Cerebellar nuclear complex (tissue), 1 donor: ENCODE measurements at regions not wholly inside any gene's neighbourhood (a gene's known extent, or its start where the extent isn't known, plus 50 kb on each side); places are given as distances from the start of the nearest gene placed in this dataset.

Experiments used
- DNase-seq, 2 experiments: peaks; one replicate each; lab custom pipeline; 2025; lab: John Stamatoyannopoulos, UW

DNA sequence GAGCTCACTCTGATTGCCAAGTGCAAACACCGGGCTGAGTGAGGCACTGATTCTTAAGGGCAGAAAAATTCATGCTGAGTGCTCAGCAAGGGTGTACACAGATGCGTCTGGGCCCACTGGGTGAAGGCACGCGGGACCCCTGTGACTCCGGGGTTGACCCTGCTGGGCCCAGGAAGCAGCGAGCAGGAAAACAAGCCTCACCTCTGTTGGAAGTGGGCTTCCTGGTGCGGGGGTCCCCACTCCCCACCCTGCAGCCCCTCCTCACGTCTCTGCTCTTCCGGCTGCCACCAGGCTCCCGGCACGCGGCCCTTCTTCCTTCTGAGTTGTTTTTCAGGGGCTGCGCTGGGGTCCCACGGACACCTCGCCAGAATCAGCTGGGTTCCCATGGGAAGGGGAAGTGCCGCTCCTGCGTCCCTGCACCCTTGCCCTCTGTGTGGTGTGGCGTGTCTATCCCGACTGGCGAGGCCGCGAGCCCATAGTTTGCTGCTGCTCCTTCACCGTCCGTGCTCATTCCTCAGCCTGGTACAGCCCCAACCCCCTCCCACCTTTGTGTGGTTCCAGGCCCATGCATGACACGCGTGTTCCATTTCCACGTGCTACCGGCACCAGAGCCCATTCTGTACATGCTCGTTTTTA is 80.6 kb upstream of the BHLHE23 start:
- DNase-seq, result no peak

DNA sequence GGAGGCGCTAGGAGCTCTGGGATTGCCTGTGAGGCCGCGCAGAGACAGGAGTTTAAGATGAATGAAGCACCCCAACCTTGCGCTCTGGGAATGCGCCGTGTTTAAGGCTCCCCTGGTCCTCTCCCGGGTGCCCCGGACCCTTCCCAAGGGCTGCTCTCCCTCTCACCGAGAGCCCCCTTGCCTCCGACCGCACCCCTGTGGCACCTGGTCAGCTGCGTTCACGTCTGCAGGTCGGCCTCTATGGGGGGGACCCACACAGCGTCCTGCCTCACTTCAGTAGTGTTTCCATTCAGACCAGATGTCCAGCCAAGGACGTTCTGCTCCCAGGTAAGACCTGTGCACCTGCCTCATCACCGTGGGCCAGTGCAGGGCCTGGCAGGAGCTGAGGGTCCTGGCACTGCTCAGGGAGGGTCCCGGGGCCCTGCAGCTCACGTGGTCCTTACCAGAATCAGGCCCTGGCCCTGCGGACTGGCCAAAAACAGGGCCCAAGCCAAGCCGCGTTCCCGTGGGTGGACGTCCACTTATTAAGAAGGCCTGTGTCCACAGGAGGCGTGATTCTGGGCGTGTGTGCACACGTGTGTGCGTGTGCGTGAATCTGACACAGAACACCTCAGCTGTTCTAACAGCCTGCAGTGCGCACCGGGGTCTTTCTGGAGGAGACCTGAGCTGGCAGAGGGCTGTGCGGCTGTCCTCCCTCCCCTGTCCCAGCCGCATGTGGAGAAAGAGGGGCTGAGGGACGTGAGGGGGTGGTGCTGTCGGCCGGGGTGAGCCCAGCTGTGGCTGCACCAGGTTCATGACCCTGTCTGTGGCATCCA is 79.9 kb upstream of the BHLHE23 start:
- no peak for DNase-seq

DNA sequence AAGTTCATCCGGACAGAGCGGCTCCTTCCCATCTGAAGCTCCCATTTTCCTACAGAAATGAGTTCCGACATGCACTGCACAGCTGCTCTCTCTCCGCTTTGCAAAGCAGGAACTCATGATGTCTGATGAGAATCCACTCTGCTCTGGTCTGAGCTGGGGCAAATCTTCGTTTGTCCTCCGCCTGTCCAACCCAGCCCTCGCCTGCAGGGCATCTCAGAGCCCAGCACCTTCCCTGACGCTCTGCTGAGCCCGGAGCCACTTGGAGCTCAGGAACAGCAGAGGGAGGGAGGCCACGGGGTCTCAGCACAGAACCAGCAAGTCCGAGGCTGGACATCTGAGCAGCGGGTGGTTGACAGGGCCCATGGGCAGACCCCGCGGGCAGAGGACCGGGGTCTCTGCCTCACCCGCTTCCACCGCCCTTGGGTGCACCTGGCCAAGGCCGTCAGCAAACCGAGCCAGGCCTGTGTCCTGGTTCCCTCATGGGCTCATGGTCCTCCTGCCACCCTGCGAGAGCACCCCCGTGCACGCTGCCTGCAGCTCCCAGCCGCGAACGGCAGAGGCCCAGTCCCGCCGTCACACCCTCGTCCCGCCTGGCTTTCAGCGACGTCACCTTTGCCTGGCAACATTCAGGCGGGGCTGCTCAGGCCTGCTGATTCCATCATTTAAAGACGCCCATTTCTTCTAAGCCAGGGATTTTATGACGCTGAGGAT is 78.5 kb upstream of the BHLHE23 start:
- no peak for DNase-seq

DNA sequence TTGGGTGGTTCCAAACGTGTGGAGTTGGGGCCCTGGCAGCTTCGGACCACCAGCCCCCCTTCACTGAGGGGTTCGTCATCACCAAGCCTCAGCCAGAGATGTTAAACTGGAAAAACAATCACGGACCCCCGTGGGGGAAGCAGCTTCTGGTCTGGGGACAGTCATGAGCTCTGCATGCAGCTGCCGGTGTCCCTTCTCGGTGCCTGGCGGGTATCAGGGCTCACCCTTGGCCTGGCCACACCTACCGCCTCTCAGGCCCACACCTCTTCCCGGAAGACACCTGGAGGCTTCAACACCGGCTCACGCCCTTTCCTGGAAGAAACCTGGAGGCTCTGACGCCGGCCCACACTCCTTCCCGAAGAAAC is 77.8 kb upstream of the BHLHE23 start:
- DNase-seq, result no peak

DNA sequence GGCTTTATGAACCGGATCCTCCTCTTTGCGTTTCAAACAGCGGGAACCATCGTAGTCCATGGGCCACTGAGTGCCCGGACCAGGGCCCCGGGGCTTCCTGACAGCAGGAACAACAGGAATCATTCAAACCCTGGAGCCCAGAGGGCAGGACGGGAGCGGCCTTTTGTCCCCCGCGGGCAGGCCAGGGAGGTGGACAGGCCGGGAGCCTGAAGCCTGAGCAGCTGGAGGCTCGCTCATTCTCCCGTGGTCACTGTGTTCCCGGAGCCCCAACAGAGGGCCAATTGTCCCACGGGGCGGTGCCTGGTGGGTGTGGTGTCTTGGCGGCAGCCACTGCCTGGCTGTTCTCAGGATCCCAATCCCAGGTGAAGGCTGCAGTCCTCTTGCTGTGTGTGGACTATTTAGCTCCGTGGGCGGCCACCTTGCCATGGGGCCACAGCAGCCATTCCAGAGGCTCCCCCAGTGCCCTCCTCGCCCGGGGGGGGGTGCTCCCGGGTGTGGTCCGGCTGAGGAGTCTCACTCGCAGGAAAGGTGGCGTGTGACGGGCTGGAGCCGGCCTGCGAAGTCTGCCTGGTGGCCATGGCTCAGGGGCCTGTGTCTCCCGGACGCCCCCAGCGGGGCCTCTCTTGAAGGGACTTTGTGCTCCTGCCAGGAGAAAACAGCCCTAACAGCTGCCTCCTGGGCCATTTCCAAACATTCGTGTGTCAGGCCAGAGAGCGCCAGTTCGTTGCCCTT is 77.2 kb upstream of the BHLHE23 start:
- no peak for DNase-seq

DNA sequence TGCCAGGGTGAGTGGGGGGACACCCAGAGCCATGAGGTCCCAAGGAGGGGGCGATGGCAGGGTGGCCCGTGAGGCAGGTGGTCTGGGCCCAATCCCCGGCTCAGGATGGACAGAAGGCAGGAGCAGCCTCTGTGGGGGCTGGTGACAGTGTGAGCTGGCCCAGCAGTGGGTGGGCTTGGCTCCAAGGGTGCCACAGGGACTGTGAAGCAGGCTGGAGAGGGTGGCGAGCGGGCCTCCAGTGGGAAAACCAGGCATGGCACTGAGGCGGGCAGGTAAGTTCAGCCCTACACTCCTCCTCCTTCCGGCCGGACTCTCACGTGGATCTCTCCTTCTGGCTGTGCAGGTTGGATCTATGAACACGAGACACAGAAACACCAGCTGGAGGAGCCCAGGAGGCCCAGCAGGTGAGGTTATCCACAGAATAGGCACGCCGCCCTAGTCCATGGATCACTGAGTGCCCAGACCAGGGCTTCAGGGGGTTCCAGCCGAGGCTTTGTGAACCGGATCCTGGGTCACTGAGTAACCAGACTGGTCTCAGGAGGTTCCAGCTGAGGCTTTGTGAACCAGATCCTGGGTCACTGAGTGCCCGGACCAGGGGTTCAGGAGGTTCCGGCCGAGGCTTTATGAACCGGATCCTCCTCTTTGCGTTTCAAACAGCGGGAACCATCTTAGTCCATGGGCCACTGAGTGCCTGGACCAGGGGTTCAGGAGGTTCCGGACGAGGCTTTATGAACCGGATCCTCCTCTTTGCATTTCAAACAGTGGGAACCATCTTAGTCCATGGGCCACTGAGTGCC is 76.4 kb upstream of the BHLHE23 start:
- no peak for DNase-seq

DNA sequence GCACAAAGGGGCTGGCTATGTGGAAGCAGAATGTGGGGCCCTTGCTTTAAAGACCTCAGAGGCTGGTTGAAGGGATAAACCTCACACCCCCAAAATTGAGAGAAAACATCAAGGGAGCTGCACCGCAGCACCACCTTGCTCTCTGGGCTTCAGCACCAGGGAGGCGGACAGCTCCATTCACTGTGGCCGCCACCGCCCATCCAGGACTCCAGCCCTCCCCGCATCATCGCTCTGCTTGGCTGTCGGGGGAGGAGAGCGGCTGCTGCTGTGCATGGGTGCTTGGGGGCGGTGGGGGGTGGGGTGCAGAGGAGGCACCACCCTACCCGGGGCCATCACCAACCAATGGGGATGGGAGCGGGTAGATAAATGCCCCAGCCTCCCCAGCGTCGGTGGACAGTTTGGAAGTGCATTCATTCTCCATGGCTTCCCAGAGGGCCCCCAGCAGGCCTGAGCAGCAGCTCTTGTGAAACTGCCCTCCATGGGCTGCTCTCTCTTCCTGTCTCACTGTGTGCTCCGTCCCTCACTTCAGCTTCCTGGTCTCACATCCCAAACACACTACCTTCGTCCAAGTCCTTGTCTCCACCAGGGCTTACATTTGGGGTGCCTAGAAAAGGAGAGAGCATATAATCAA is 75.7 kb upstream of the BHLHE23 start:
- no peak for DNase-seq

DNA sequence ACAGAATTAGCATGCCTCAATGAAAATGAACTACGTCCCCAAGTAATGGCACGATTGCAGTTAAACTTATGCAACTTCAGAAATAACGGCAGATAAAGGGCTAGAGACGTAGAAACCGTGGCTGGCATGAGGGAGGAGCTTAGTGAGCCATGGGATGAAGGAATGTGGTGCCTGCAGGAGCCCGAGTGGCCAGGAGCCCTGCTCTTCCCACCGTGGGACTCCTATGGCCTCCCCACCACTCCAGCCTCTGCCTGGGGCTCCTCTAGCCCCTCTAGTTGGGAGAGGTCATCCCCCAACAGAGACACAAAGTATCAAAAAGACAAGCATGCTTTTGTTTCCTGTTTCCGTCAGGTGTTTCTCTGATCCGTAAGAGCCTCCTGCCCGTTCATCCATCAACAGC is 75.1 kb upstream of the BHLHE23 start:
- no peak for DNase-seq

DNA sequence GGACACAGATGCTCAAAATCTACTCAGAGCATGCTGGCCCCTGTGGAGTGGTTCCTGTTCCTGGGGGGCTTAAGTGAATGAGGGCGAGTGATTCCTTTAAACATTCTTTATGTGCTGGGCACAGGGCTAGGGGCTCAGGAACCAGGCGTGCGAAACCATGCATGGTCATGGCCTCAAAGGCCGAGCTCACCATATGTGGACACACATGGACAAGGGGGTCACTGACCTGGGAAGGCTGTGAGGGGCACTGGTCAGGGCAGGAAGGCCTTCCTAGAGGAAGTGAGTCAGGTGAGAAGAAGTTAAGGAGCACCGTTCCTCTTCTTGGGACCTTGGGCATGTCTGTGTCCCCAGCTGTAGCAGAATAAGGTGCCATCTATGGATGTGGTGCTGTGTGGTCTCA is 74.6 kb upstream of the BHLHE23 start:
- no peak for DNase-seq

DNA sequence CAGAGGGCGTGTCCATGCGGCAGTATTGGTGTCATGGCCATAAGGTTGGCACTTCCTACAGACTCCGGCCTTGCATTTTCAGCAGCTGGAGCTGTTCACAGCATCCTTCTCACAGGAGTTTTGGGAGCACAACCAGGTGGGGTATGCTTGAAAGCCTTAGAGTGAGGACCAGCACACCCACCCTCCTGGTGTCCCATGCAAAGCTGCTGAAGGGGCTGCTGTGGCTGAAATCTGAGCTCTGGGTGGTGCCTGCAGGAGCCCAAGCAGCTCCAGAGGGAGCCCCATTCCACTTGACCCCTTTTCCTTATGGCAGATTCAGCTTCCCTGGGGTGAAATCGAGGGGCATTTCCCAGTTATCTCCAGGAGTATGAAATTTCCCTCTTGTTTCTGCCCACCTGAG is 74.0 kb upstream of the BHLHE23 start:
- DNase-seq, result no peak

DNA sequence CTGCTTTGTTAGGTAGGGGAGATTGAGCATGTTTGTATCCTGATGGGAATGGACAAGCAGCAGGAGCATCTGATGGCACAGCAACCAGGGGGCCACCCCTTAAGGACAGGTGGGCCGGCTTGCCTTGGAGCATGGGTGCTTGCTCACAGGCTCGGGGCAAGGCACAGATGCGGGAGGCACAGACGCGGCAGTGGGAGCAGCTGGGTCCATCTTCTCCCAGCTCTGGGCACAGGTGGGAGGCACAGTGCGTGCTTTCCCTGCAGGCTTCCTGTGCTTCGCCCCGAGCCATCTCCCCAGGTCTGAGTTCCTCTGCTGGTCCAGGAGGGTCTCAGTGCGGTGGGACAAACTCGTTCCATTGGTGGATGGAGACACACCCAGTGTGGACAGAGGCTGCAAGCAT is 73.6 kb upstream of the BHLHE23 start:
- no peak for DNase-seq

DNA sequence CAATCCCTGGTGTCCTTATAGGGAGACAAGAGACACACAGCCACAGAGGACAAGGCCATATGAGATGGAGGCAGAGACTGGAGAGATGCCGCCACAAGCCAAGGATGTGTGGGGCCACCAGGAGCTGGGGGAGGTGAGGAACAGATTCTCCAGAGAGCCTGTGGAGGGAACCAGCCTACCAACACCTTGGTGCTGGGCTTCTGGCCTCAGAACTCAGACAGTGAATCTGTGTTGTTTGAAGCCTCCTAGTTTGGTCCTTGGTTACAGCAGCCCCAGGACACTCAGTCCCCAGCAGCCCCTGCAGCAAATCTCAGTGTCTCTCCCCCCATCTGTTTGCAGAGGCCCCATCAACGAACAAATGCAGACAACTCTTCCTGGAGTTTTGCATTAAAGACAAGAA is 73.2 kb upstream of the BHLHE23 start:
- DNase-seq, result no peak

DNA sequence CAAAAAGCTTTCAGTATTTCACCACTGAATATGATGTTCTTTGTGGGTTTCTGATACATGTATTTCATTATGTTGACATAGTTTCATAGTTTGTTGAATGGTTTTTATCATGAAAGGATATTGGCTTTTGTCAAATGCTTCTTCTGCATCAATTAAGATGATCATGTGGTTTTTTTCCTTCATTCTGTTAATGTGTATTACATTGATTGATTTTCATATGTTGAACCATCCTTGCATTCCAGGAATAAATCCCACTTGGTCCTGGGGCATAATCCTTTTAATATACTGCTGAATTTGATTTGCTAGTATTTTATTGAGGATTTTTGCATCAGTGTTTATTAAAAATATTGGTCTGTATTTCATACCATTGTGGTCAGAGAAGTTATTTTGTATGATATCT is 70.9 kb upstream of the BHLHE23 start:
- DNase-seq, result no peak

DNA sequence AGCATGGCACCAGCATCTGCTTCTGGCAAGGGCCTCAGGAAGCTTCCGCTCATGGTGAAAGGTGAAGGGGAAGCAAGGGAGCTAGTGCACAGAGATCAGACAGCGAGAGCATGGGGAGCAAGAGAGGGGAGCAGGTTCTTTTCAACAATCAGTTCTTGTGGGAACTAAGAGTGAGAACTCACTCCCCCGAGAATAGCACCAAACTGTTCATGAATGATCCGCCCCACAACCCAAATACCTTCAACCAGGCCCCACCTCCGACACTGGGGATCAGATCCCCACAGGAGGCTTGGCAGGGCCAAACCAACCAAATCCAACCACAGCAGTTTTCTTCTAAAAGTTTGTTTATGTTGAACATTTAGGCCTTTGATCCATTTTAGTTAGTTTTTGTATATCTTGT is 69.7 kb upstream of the BHLHE23 start:
- no peak for DNase-seq

DNA sequence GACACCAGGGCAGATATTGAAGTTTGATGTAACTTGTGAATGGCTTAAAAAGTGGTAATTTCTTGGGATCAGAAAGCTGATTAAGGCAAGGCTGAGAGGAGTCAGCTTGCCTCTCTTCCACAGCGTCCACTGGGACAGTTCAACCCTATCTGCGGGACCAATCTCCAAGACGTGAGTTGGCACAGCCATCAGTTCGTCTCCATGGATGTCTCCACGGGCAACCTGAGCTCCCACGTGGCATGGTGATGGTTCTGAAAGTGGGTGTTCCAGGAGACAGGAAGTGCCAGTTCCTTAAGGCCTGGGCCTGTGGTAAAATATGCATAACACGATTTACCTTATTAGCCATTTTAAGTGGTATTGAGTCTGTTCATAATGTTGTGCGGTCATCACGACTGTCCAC is 67.9 kb upstream of the BHLHE23 start:
- no peak for DNase-seq

DNA sequence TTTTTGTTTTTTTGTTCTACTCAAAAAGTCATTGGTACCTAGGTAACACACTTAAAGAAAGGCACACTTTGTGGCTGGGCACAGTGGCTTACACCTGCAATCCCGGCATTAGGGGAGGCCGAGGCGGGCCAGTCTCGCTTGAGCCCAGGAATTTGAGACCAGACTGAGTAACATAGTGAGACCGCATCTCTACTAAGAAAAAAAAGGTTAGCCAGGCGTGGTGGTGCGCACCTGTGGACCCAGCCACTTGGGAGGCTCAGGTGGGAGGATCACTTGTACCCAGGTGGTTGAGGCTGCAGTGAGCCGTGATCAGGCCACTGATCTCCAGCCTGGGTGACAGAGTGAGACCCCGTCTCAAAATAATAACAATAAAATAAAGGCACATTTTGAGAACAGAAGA is 67.4 kb upstream of the BHLHE23 start:
- DNase-seq, result no peak

DNA sequence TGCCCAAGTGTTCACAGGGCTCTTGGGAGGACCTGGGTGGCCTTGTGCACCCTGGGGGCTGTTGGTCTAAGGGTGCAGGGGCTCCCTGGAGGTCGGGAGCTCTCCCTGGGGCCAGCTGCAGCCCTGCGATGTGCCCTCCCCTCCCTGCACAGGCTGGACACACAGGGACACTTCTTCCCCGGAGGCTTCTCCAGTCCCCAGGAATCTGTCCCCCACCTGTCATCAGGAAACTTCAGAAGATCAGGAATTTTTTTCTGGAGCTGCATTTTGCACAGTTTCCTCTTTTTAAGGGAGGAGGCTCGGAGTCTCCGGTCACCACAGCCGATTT is 66.9 kb upstream of the BHLHE23 start:
- no peak for DNase-seq

DNA sequence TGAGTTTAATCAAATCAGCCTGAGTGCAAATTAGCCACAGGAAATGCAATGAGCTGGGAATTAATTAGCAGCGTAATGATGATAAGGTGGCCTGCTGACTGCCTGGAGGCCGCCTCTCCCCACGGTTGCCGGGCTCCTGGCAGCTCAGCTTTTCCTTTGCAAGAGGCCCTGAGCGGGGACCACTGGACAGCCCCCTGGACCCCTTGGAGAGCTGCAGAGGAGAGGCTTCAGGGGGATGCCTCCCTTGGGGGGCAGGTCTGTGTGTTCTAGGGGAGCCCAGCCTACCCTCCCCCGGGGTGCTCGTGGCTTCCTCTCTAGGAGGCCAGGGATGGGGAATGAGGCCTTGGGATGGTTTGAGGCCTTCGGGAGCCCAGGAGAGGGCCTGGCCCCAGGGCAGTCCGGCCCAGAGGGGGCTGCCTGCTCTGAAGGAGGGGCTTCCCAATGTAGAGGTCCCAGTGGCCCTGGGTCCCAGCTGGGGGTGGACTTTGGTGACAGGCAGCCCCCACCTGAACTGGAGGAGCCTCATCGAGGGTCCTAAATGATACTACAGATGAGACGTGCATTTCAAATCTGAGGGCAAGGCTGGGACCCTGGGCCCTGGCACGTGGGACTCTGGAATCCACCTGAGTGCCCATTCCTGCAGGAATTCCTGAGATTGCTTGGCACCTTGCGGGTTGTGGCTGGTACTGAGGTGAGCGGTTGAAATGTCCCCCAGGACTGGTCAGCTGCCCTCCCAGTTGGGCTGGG is 66.4 kb upstream of the BHLHE23 start:
- no peak for DNase-seq

DNA sequence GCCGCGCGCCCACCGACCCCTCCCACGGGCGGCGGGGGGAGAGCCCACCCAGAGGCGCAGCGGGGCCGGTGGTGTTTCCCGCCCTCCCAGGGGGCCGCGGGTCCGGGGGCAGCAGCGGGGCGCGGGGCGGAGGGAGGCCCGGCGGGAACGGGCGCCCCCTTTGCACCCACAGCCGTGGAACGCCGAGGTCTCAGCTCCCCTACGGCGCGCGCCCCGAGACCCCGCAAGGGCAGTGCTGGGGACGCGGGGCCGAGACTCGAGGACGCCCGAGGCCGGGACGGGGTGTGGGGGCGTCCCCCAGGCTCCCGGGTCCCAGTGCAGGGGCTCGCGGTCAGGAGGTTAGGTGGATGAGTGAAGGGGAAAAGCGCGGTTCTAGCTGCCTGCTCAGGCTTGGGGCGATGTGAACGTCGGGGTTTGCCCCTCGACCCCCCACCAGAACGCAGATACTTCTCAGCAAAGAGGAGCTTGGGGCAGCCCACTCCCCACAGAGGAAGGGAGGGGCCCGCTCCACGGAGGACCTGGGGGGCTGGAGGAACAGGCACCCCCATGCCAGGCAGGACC is 65.5 kb upstream of the BHLHE23 start:
- DNase-seq, result no peak

DNA sequence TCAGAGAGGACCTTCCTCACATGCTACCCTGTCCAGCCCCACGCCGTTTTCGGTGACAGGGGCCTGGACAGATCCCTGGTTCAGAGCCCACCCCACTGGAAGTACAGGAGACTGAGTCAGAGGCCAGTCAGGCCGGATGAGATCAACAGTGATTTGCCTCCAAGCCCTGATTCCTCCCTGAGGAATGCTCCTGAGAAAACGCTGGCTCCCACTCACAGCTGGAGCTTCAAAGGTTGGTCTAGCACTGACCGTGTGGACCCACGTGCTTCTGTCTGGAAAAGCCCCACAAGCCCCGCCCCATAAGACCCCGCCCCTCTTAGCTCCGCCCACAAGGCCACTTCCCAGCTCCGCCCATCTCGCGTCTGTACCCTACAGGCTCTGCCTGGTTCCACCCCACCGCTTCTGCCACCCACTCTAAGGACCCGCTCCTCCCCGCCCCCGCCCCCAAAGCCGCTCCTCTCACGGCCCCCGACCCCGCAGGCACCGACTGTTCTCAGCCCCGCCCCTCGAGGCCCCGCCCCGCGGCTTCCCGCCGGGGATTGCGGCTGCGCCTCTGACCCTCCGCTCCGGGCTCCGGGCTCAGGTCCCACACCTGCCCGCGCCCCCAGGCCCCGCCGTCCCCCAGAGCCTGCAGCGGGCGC is 64.9 kb upstream of the BHLHE23 start:
- no peak for DNase-seq
